Liver (tissue), 8 donors: ENCODE measurements at regions not wholly inside any gene's neighbourhood (a gene's known extent, or its start where the extent isn't known, plus 50 kb on each side); places are given as distances from the start of the nearest gene placed in this dataset.

Experiments
- DNase-seq: peaks from one replicate; pipeline ENCODE4 v3.0.0-alpha.2; 2017; ENCODE audit warnings: low spot score
- H3K27ac ChIP-seq, 2 donors: one replicate each; pipeline ENCODE4 v1.7.0; 2013; ENCODE audit warnings: inconsistent platforms in 2 of 2, low read length in 2 of 2, control low read depth in 1 of 2, low read depth in 1 of 2, mild to moderate bottlenecking in 1 of 2
- H3K27me3 ChIP-seq, 4 donors: one replicate each; pipeline versions ENCODE4 v1.6.1 to v1.7.0; 2013; ENCODE audit warnings: low read length in 3 of 4, inconsistent platforms in 1 of 4, mild to moderate bottlenecking in 1 of 4, moderate library complexity in 1 of 4; ENCODE audit not compliant: control insufficient read depth in 4 of 4, insufficient read depth in 4 of 4
- H3K36me3 ChIP-seq, 4 donors: one replicate each; pipeline versions ENCODE4 v1.6.1 to v1.7.0; 2013; ENCODE audit warnings: low read length in 3 of 4, mild to moderate bottlenecking in 3 of 4, low read depth in 1 of 4, moderate library complexity in 1 of 4; ENCODE audit not compliant: control insufficient read depth in 4 of 4, insufficient read depth in 3 of 4
- H3K4me1 ChIP-seq, 4 donors: one replicate each; pipeline versions ENCODE4 v1.6.1 to v1.7.0; 2013; ENCODE audit warnings: low read length in 3 of 4, mild to moderate bottlenecking in 3 of 4, moderate library complexity in 1 of 4; ENCODE audit not compliant: control insufficient read depth in 4 of 4, insufficient read depth in 4 of 4
- H3K4me3 ChIP-seq, 3 donors: one replicate each; pipeline versions ENCODE4 v1.6.1 to v1.7.0; 2013; ENCODE audit warnings: low read length in 3 of 3, control low read depth in 1 of 3, low read depth in 1 of 3, mild to moderate bottlenecking in 1 of 3
- H3K9ac ChIP-seq, 2 donors: one replicate each; pipeline ENCODE4 v1.7.0; 2013; ENCODE audit warnings: low read length in 2 of 2, mild to moderate bottlenecking in 2 of 2, moderate library complexity in 2 of 2, control low read depth in 1 of 2, low read depth in 1 of 2
- H3K9me3 ChIP-seq, 4 donors: one replicate each; pipeline versions ENCODE4 v1.6.1 to v1.7.0; 2013; ENCODE audit warnings: low read length in 3 of 4; ENCODE audit not compliant: control insufficient read depth in 4 of 4
- FOXA1 ChIP-seq: IDR thresholded peaks from 2 replicates; pipeline ENCODE4 v1.6.1; 2016; ENCODE audit warnings: antibody characterized with exemption
- FOXA2 ChIP-seq: IDR thresholded peaks from 2 replicates; pipeline ENCODE4 v1.6.1; 2016; ENCODE audit warnings: antibody characterized with exemption
- HNF4A ChIP-seq, 2 donors: conservative IDR thresholded peaks; 2 replicates each; pipeline ENCODE4 v1.6.1; 2016; ENCODE audit warnings: antibody characterized with exemption in 2 of 2, mild to moderate bottlenecking in 2 of 2
- HNF4G ChIP-seq: IDR thresholded peaks from 2 replicates; pipeline ENCODE4 v1.6.1; 2016; ENCODE audit warnings: antibody characterized with exemption
- JUND ChIP-seq, 2 donors: IDR thresholded peaks; 2 replicates each; pipeline ENCODE4 v1.6.1; 2016; ENCODE audit warnings: antibody characterized with exemption in 2 of 2
- NR2F2 ChIP-seq: IDR thresholded peaks from 2 replicates; pipeline ENCODE4 v1.6.1; 2016; ENCODE audit warnings: antibody characterized with exemption
- RAD21 ChIP-seq, 2 donors: IDR thresholded peaks; 2 replicates each; pipeline ENCODE4 v1.6.1; 2016; ENCODE audit warnings: antibody characterized with exemption in 2 of 2, mild to moderate bottlenecking in 2 of 2
- RXRA ChIP-seq, 2 donors: IDR thresholded peaks; 2 replicates each; pipeline ENCODE4 v1.6.1; 2017 to 2018; ENCODE audit warnings: antibody characterized with exemption in 2 of 2, mild to moderate bottlenecking in 1 of 2
- SP1 ChIP-seq: IDR thresholded peaks from 2 replicates; pipeline ENCODE4 v1.6.1; 2018; ENCODE audit warnings: antibody characterized with exemption, mild to moderate bottlenecking
- YY1 ChIP-seq: IDR thresholded peaks from 2 replicates; pipeline ENCODE4 v1.6.1; 2016; ENCODE audit warnings: antibody characterized with exemption, mild to moderate bottlenecking
- WGBS: extraction: QIAGEN DNeasy Blood & Tissue Kit; methylation state at CpG from one replicate; pipeline ENCODE4 v1.1.7; 2013; 5-methylcytosine and 5-hydroxymethylcytosine counted together
- TF ChIP-seq, protein P1 (sequence below): IDR thresholded peaks from 2 replicates; pipeline ENCODE4 v1.6.1; 2016; ENCODE audit warnings: antibody characterized with exemption
- TF ChIP-seq, protein P2 (sequence below): IDR thresholded peaks from 2 replicates; pipeline ENCODE4 v1.6.1; 2016; ENCODE audit warnings: antibody characterized with exemption
- TF ChIP-seq, protein P3 (sequence below): fragments of 150-350 bp; IDR thresholded peaks from 2 replicates; pipeline ENCODE4 v1.5.1; 2017; ENCODE audit warnings: improper control_type of control experiment, low read depth, low read length; ENCODE audit not compliant: missing input control
- donor health status: healthy.
- donor health status: healthy.
- donor health status: healthy.
- donor health status: healthy.
- donor health status: healthy.

DNA sequence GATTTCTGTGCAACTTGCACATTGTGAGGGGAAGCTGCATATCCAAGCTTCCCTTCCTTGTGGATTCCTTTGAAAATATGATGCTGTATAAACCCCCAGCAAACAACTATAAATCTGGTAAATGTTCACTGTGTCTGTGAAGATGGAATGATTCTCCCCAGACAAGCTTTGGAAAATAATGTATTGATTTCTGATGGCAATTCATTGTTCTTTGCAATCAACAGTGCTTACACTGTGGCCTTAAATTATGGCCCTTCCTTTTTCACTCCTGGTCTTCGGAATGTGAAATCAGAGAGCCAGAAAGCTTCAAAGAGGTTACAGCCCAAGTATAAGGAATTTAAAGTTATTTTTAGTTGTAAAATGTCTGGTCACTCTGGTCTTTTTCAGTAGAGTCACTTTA lies 308.8 kb downstream of the CBLN4 start:
- no peak overlapping the region for H3K4me3 ChIP-seq
- WGBS: 67% methylated on average over 1 of the region's 1 CpG
- no peak overlapping the region for H3K27ac ChIP-seq
- H3K36me3 ChIP-seq: no peaks in the 10 kb centered on the region
- no peaks in the 10 kb centered on the region for H3K4me1 ChIP-seq
- H3K9ac ChIP-seq: no peak overlapping the region
- H3K9me3 ChIP-seq: no peaks in the 10 kb centered on the region
- TF ChIP-seq YY1: no peak
- no peak for TF ChIP-seq HNF4G
- TF ChIP-seq, protein P1, sequence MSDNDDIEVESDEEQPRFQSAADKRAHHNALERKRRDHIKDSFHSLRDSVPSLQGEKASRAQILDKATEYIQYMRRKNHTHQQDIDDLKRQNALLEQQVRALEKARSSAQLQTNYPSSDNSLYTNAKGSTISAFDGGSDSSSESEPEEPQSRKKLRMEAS: no peak
- TF ChIP-seq HNF4A (conservative IDR thresholded peaks at IDR 0.05): no peak
- no peak for TF ChIP-seq FOXA1
- no peak for TF ChIP-seq FOXA2
- TF ChIP-seq RAD21 (IDR thresholded peaks at IDR 0.05): no peak
- no peak for TF ChIP-seq NR2F2
- TF ChIP-seq SP1: no peak
- TF ChIP-seq RXRA (IDR thresholded peaks at IDR 0.05): no peak
- DNase-seq: no peak
- no peaks in the 10 kb centered on the region for H3K27me3 ChIP-seq

DNA sequence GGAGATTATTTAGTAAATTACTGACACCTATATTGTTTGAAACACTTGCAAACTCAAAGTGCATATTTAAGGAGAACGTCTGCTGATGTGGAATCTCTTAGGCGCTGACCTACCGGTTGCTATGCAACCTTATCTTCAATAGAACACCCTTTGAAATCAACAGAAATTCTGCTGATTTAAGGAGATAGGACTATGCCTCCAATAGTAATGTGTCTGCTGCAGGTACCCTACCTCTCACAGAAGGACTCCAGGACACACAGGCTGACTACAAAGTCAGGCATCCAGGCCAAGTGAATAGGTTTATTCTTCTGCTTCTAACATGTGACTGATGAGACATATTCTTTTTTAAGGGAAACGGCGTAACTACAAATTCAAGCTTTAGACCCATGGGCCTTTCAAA lies 311.7 kb downstream of the CBLN4 start:
- TF ChIP-seq, protein P2, sequence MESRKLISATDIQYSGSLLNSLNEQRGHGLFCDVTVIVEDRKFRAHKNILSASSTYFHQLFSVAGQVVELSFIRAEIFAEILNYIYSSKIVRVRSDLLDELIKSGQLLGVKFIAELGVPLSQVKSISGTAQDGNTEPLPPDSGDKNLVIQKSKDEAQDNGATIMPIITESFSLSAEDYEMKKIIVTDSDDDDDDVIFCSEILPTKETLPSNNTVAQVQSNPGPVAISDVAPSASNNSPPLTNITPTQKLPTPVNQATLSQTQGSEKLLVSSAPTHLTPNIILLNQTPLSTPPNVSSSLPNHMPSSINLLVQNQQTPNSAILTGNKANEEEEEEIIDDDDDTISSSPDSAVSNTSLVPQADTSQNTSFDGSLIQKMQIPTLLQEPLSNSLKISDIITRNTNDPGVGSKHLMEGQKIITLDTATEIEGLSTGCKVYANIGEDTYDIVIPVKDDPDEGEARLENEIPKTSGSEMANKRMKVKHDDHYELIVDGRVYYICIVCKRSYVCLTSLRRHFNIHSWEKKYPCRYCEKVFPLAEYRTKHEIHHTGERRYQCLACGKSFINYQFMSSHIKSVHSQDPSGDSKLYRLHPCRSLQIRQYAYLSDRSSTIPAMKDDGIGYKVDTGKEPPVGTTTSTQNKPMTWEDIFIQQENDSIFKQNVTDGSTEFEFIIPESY: no peak
- no peak for TF ChIP-seq JUND (IDR thresholded peaks at IDR 0.05)
- no peak for TF ChIP-seq FOXA1
- no peak for TF ChIP-seq SP1
- TF ChIP-seq, protein P3, sequence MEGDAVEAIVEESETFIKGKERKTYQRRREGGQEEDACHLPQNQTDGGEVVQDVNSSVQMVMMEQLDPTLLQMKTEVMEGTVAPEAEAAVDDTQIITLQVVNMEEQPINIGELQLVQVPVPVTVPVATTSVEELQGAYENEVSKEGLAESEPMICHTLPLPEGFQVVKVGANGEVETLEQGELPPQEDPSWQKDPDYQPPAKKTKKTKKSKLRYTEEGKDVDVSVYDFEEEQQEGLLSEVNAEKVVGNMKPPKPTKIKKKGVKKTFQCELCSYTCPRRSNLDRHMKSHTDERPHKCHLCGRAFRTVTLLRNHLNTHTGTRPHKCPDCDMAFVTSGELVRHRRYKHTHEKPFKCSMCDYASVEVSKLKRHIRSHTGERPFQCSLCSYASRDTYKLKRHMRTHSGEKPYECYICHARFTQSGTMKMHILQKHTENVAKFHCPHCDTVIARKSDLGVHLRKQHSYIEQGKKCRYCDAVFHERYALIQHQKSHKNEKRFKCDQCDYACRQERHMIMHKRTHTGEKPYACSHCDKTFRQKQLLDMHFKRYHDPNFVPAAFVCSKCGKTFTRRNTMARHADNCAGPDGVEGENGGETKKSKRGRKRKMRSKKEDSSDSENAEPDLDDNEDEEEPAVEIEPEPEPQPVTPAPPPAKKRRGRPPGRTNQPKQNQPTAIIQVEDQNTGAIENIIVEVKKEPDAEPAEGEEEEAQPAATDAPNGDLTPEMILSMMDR: no peak
- TF ChIP-seq RAD21 (IDR thresholded peaks at IDR 0.05): no peak
- no peaks in the 10 kb centered on the region for H3K9me3 ChIP-seq
- no peak for DNase-seq
- no peak overlapping the region for H3K27ac ChIP-seq
- WGBS: 72% methylated on average over 5 of the region's 5 CpGs
- H3K27me3 ChIP-seq: no peaks in the 10 kb centered on the region
- H3K36me3 ChIP-seq: no peaks in the 10 kb centered on the region
- no peaks in the 10 kb centered on the region for H3K4me1 ChIP-seq
- no peak overlapping the region for H3K9ac ChIP-seq
- no peak overlapping the region for H3K4me3 ChIP-seq

DNA sequence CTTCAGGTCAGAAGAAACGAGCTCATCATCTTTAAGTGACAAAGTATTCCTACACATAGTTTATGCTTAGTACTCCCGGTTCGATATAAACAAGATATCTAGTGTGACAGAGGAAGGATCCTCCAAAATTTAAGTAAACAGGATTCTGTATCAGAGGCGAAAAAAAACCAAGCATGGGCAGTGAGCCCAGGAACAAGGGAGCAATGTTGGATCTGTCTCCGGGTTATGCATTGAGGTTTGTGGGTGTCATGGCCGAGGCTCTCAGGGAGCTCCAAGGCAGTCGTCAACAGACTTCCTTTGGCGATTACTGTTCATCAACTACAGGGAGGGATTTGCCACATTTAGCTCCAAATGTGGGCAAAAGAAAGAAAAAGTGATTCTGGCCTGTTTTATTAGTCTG lies 319.5 kb downstream of the CBLN4 start:
- Histone ChIP-seq H3K9me3 (no peaks in the 10 kb centered on the region), H3K27ac (peak overlapping the region in 1 of 2 donors; percentile 64), H3K4me1 (peaks cover 5 to 15% (median 10%) of the 10 kb centered on the region in 4 donors), H3K4me3 (no peak overlapping the region), H3K36me3 (no peaks in the 10 kb centered on the region), H3K9ac (no peak overlapping the region), H3K27me3 (no peaks in the 10 kb centered on the region)
- no peak for DNase-seq
- WGBS: 45% methylated on average over 8 of the region's 8 CpGs
- TF ChIP-seq YY1 (peak; percentile 26), FOXA2 (no peak)
